ENCODE measurements at regions not wholly inside any gene's neighbourhood (a gene's known extent, or its start where the extent isn't known, plus 50 kb on each side); places are given as distances from the start of the nearest gene placed in this dataset.

DNA sequence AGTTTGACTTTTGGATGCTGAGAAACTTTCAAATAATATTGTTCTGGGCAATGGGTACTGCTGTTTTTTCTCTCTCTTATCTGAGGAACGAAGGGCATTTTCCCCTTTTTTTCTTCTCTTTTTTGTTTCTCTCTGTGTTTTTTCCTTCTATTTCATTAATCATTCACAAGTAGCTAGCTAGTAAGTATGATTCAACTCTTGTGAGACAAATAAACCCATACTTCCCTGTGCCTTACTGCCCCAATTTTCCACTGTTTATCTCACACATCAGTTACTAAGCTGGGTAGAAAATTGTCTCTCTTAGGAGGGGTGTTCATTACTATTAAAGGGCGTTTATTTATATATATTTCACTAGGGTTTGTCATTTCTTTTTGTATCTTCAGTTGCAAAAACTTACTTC, 437.6 kb downstream of the RERGL start:
- no peak overlapping the region for H3K4me3 ChIP-seq (ENCODE audit: low read length)
- no peaks in the 10 kb centered on the region for H3K9me3 ChIP-seq (ENCODE audit: low read length)
- H2AFZ ChIP-seq (ENCODE audit: low read depth, low read length), result no peak overlapping the region
- TF ChIP-seq RAD21 (conservative IDR thresholded peaks at IDR 0.05) (no peak), EP300 (conservative IDR thresholded peaks at IDR 0.05; ENCODE audit: poor library complexity, severe bottlenecking) (no peak), TAF1 (IDR thresholded peaks at IDR 0.05; ENCODE audit: low read depth) (no peak), POLR2AphosphoS5 (IDR thresholded peaks at IDR 0.05) (no peak), EZH2 (IDR thresholded peaks at IDR 0.05; ENCODE audit: borderline replicate concordance, insufficient read depth, low read length, poor library complexity, severe bottlenecking) (no peak), SMC3 (conservative IDR thresholded peaks at IDR 0.05; ENCODE audit: poor library complexity) (no peak), MXI1 (conservative IDR thresholded peaks at IDR 0.05; ENCODE audit: poor library complexity, severe bottlenecking) (no peak)
- TF ChIP-seq, protein P1, sequence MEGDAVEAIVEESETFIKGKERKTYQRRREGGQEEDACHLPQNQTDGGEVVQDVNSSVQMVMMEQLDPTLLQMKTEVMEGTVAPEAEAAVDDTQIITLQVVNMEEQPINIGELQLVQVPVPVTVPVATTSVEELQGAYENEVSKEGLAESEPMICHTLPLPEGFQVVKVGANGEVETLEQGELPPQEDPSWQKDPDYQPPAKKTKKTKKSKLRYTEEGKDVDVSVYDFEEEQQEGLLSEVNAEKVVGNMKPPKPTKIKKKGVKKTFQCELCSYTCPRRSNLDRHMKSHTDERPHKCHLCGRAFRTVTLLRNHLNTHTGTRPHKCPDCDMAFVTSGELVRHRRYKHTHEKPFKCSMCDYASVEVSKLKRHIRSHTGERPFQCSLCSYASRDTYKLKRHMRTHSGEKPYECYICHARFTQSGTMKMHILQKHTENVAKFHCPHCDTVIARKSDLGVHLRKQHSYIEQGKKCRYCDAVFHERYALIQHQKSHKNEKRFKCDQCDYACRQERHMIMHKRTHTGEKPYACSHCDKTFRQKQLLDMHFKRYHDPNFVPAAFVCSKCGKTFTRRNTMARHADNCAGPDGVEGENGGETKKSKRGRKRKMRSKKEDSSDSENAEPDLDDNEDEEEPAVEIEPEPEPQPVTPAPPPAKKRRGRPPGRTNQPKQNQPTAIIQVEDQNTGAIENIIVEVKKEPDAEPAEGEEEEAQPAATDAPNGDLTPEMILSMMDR (IDR thresholded peaks at IDR 0.05; ENCODE audit: poor library complexity, severe bottlenecking), result no peak
- TF ChIP-seq, protein P2, sequence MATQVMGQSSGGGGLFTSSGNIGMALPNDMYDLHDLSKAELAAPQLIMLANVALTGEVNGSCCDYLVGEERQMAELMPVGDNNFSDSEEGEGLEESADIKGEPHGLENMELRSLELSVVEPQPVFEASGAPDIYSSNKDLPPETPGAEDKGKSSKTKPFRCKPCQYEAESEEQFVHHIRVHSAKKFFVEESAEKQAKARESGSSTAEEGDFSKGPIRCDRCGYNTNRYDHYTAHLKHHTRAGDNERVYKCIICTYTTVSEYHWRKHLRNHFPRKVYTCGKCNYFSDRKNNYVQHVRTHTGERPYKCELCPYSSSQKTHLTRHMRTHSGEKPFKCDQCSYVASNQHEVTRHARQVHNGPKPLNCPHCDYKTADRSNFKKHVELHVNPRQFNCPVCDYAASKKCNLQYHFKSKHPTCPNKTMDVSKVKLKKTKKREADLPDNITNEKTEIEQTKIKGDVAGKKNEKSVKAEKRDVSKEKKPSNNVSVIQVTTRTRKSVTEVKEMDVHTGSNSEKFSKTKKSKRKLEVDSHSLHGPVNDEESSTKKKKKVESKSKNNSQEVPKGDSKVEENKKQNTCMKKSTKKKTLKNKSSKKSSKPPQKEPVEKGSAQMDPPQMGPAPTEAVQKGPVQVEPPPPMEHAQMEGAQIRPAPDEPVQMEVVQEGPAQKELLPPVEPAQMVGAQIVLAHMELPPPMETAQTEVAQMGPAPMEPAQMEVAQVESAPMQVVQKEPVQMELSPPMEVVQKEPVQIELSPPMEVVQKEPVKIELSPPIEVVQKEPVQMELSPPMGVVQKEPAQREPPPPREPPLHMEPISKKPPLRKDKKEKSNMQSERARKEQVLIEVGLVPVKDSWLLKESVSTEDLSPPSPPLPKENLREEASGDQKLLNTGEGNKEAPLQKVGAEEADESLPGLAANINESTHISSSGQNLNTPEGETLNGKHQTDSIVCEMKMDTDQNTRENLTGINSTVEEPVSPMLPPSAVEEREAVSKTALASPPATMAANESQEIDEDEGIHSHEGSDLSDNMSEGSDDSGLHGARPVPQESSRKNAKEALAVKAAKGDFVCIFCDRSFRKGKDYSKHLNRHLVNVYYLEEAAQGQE (IDR thresholded peaks at IDR 0.05; ENCODE audit: borderline replicate concordance), result no peak
- no peaks in the 10 kb centered on the region for H3F3A ChIP-seq (ENCODE audit: insufficient read depth, low read length, poor library complexity, severe bottlenecking)
- H3K9me2 ChIP-seq (ENCODE audit: insufficient read depth, low read length), result no peaks in the 10 kb centered on the region
- no peak overlapping the region for H3K4me2 ChIP-seq (ENCODE audit: low read length)
- H3K9ac ChIP-seq (ENCODE audit: low read length), result no peak overlapping the region
- H4K20me1 ChIP-seq (ENCODE audit: insufficient read depth), result no peaks in the 10 kb centered on the region
- no peaks in the 10 kb centered on the region for H3K36me3 ChIP-seq (ENCODE audit: insufficient read depth, low read length)
- no peak overlapping the region for H3K27ac ChIP-seq (ENCODE audit: low read length)
- no peaks in the 10 kb centered on the region for H3K79me2 ChIP-seq (replicated peaks; ENCODE audit: insufficient read depth, low read length)
- no peaks in the 10 kb centered on the region for H3K27me3 ChIP-seq (ENCODE audit: insufficient read depth, low read depth, low read length)

DNA sequence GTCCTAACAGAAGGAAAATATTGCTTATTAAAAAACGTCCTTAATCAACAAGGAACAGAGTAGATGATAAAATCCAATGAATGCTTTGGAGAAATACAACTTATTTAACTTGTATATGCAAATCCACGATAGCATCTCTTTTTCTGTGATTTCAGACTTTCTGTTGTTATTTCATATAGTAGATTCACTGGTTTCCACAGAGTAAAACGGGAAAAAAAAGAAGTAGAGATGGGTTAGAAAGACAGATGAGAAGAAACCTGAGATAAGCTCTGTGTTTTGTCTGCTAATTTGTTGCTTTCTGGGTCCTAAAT, 447.7 kb downstream of the RERGL start:
- H4K20me1 ChIP-seq (ENCODE audit: insufficient read depth), result no peaks in the 10 kb centered on the region
- no peaks in the 10 kb centered on the region for H3K79me2 ChIP-seq (replicated peaks; ENCODE audit: insufficient read depth, low read length)
- H2AFZ ChIP-seq (ENCODE audit: low read depth, low read length), result no peak overlapping the region
- TF ChIP-seq MXI1 (conservative IDR thresholded peaks at IDR 0.05; ENCODE audit: poor library complexity, severe bottlenecking) (no peak), EP300 (conservative IDR thresholded peaks at IDR 0.05; ENCODE audit: poor library complexity, severe bottlenecking) (no peak), EZH2 (IDR thresholded peaks at IDR 0.05; ENCODE audit: borderline replicate concordance, insufficient read depth, low read length, poor library complexity, severe bottlenecking) (no peak)
- TF ChIP-seq, protein P2 (IDR thresholded peaks at IDR 0.05; ENCODE audit: borderline replicate concordance), result no peak
- H3K27me3 ChIP-seq (ENCODE audit: insufficient read depth, low read depth, low read length), result no peaks in the 10 kb centered on the region
- no peaks in the 10 kb centered on the region for H3K36me3 ChIP-seq (ENCODE audit: insufficient read depth, low read length)
- H3F3A ChIP-seq (ENCODE audit: insufficient read depth, low read length, poor library complexity, severe bottlenecking), result no peaks in the 10 kb centered on the region
- H3K4me3 ChIP-seq (ENCODE audit: low read length), result no peak overlapping the region
- H3K9me2 ChIP-seq (ENCODE audit: insufficient read depth, low read length), result no peaks in the 10 kb centered on the region
- H3K27ac ChIP-seq (ENCODE audit: low read length), result no peak overlapping the region
- no peak overlapping the region for H3K4me2 ChIP-seq (ENCODE audit: low read length)
- no peaks in the 10 kb centered on the region for H3K9me3 ChIP-seq (ENCODE audit: low read length)
- H3K9ac ChIP-seq (ENCODE audit: low read length), result no peak overlapping the region

Measured in neural cell (in vitro differentiated cells).